ENCODE measurements at regions not wholly inside any gene's neighbourhood (a gene's known extent, or its start where the extent isn't known, plus 50 kb on each side); places are given as distances from the start of the nearest gene placed in this dataset.

- DNase-seq, result no peak
- no peaks in the 10 kb centered on the region for H3K4me1 Mint-ChIP-seq (ENCODE audit: low read depth)
- no peak overlapping the region for H3K4me3 Mint-ChIP-seq
- no peaks in the 10 kb centered on the region for H3K27me3 Mint-ChIP-seq (ENCODE audit: low read depth)
- intact Hi-C loops (cut with micrococcal nuclease), result no loop called here
- no peaks in the 10 kb centered on the region for H3K36me3 Mint-ChIP-seq (ENCODE audit: low read depth)
- no peak overlapping the region for H3K27ac Mint-ChIP-seq
- H3K9me3 Mint-ChIP-seq, result peaks cover 4% of the 10 kb centered on the region
- CTCF ChIA-PET, result no interaction called here
These were observed 318.8 kb downstream of the SPRY2 start for GRCh38 chr13:80022146-80022545.

- no peak overlapping the region for H3K27ac Mint-ChIP-seq
- DNase-seq, result no peak
- CTCF ChIA-PET, result interaction anchor here (0.7 kb wide), 1 partner anchor 227 kb away, joined by 5 read pairs; no protein-coding TSS in a partner anchor
- no peak overlapping the region for H3K4me3 Mint-ChIP-seq
- no peaks in the 10 kb centered on the region for H3K36me3 Mint-ChIP-seq (ENCODE audit: low read depth)
- peaks cover 1% of the 10 kb centered on the region for H3K9me3 Mint-ChIP-seq
- no peaks in the 10 kb centered on the region for H3K4me1 Mint-ChIP-seq (ENCODE audit: low read depth)
- no peaks in the 10 kb centered on the region for H3K27me3 Mint-ChIP-seq (ENCODE audit: low read depth)
- intact Hi-C loops (cut with micrococcal nuclease), result no loop called here
These were observed 328.7 kb downstream of the SPRY2 start for GRCh38 chr13:80012251-80012650.

- Mint-ChIP-seq H3K27me3 (ENCODE audit: low read depth) (no peaks in the 10 kb centered on the region), H3K9me3 (no peaks in the 10 kb centered on the region), H3K4me3 (no peak overlapping the region), H3K27ac (no peak overlapping the region), H3K4me1 (ENCODE audit: low read depth) (no peaks in the 10 kb centered on the region), H3K36me3 (ENCODE audit: low read depth) (no peaks in the 10 kb centered on the region)
- CTCF ChIA-PET, result interaction anchor here (0.7 kb wide), 1 partner anchor 228 kb away, joined by 5 read pairs; no protein-coding TSS in a partner anchor
- intact Hi-C loops (cut with micrococcal nuclease), result no loop called here
- no peak for DNase-seq
These were observed 329.3 kb downstream of the SPRY2 start for GRCh38 chr13:80011448-80012212.

GRCh38 chr13:80010846-80011245 is 330.1 kb downstream of the SPRY2 start:
- CTCF ChIA-PET, result no interaction called here
- intact Hi-C loops (cut with micrococcal nuclease), result no loop called here
- Mint-ChIP-seq H3K4me3 (no peak overlapping the region), H3K9me3 (no peaks in the 10 kb centered on the region), H3K4me1 (ENCODE audit: low read depth) (no peaks in the 10 kb centered on the region), H3K36me3 (ENCODE audit: low read depth) (no peaks in the 10 kb centered on the region), H3K27ac (no peak overlapping the region), H3K27me3 (ENCODE audit: low read depth) (no peaks in the 10 kb centered on the region)
- no peak for DNase-seq

- no peak overlapping the region for H3K4me3 Mint-ChIP-seq
- no peaks in the 10 kb centered on the region for H3K9me3 Mint-ChIP-seq
These were observed 330.6 kb downstream of the SPRY2 start for GRCh38 chr13:80010286-80010831.

GRCh38 chr13:80009760-80010159 is 331.2 kb downstream of the SPRY2 start:
- no peaks in the 10 kb centered on the region for H3K4me1 Mint-ChIP-seq (ENCODE audit: low read depth)
- DNase-seq, result no peak
- no peaks in the 10 kb centered on the region for H3K36me3 Mint-ChIP-seq (ENCODE audit: low read depth)
- H3K9me3 Mint-ChIP-seq, result no peaks in the 10 kb centered on the region
- no peak overlapping the region for H3K27ac Mint-ChIP-seq
- CTCF ChIA-PET, result no interaction called here
- H3K4me3 Mint-ChIP-seq, result no peak overlapping the region
- no peaks in the 10 kb centered on the region for H3K27me3 Mint-ChIP-seq (ENCODE audit: low read depth)
- intact Hi-C loops (cut with micrococcal nuclease), result no loop called here

More at GRCh38 chr13:80010286-80010831, 330.6 kb downstream of the SPRY2 start:
- DNase-seq, result no peak
- Mint-ChIP-seq H3K27ac (no peak overlapping the region), H3K27me3 (ENCODE audit: low read depth) (no peaks in the 10 kb centered on the region), H3K36me3 (ENCODE audit: low read depth) (no peaks in the 10 kb centered on the region), H3K4me1 (ENCODE audit: low read depth) (no peaks in the 10 kb centered on the region)
- intact Hi-C loops (cut with micrococcal nuclease), result no loop called here
- CTCF ChIA-PET, result no interaction called here

- Mint-ChIP-seq H3K36me3 (ENCODE audit: low read depth) (no peaks in the 10 kb centered on the region), H3K4me3 (no peak overlapping the region), H3K27ac (no peak overlapping the region), H3K4me1 (ENCODE audit: low read depth) (no peaks in the 10 kb centered on the region), H3K9me3 (no peaks in the 10 kb centered on the region), H3K27me3 (ENCODE audit: low read depth) (no peaks in the 10 kb centered on the region)
- DNase-seq, result no peak
- CTCF ChIA-PET, result no interaction called here
- intact Hi-C loops (cut with micrococcal nuclease), result no loop called here
These were observed 334.0 kb downstream of the SPRY2 start for GRCh38 chr13:80006940-80007339.

GRCh38 chr13:80001510-80001842 is 339.4 kb downstream of the SPRY2 start:
- Mint-ChIP-seq H3K4me3 (no peak overlapping the region), H3K4me1 (ENCODE audit: low read depth) (no peaks in the 10 kb centered on the region), H3K36me3 (ENCODE audit: low read depth) (no peaks in the 10 kb centered on the region), H3K9me3 (no peaks in the 10 kb centered on the region), H3K27ac (no peak overlapping the region), H3K27me3 (ENCODE audit: low read depth) (no peaks in the 10 kb centered on the region)
- DNase-seq, result no peak
- CTCF ChIA-PET, result no interaction called here
- intact Hi-C loops (cut with micrococcal nuclease), result no loop called here

- no peak for DNase-seq
- H3K4me3 Mint-ChIP-seq, result no peak overlapping the region
- intact Hi-C loops (cut with micrococcal nuclease), result no loop called here
- H3K36me3 Mint-ChIP-seq (ENCODE audit: low read depth), result no peaks in the 10 kb centered on the region
- H3K9me3 Mint-ChIP-seq, result peaks cover 1% of the 10 kb centered on the region
- CTCF ChIA-PET, result no interaction called here
- H3K4me1 Mint-ChIP-seq (ENCODE audit: low read depth), result no peaks in the 10 kb centered on the region
- no peak overlapping the region for H3K27ac Mint-ChIP-seq
- no peaks in the 10 kb centered on the region for H3K27me3 Mint-ChIP-seq (ENCODE audit: low read depth)
These were observed 340.0 kb downstream of the SPRY2 start for GRCh38 chr13:80000684-80001509.

- intact Hi-C loops (cut with micrococcal nuclease), result no loop called here
- DNase-seq, result no peak
- CTCF ChIA-PET, result no interaction called here
These were observed 341.3 kb downstream of the SPRY2 start for GRCh38 chr13:79999601-80000000.

GRCh38 chr13:79998381-79998880 is 342.5 kb downstream of the SPRY2 start:
- no peaks in the 10 kb centered on the region for H3K27me3 Mint-ChIP-seq (ENCODE audit: low read depth)
- no peak for DNase-seq
- no peaks in the 10 kb centered on the region for H3K36me3 Mint-ChIP-seq (ENCODE audit: low read depth)
- intact Hi-C loops (cut with micrococcal nuclease), result no loop called here
- no peak overlapping the region for H3K4me3 Mint-ChIP-seq
- CTCF ChIA-PET, result interaction anchor here (1.1 kb wide), 1 partner anchor 26 kb away, joined by 3 read pairs; no protein-coding TSS in a partner anchor
- H3K4me1 Mint-ChIP-seq (ENCODE audit: low read depth), result no peaks in the 10 kb centered on the region
- H3K9me3 Mint-ChIP-seq, result peaks cover 2% of the 10 kb centered on the region
- no peak overlapping the region for H3K27ac Mint-ChIP-seq

More at GRCh38 chr13:79999601-80000000, 341.3 kb downstream of the SPRY2 start:
- Mint-ChIP-seq H3K36me3 (ENCODE audit: low read depth) (no peaks in the 10 kb centered on the region), H3K27me3 (ENCODE audit: low read depth) (no peaks in the 10 kb centered on the region), H3K4me1 (ENCODE audit: low read depth) (no peaks in the 10 kb centered on the region), H3K4me3 (no peak overlapping the region), H3K9me3 (peaks cover 2% of the 10 kb centered on the region), H3K27ac (no peak overlapping the region)

- intact Hi-C loops (cut with micrococcal nuclease), result no loop called here
- CTCF ChIA-PET, result no interaction called here
- H3K4me3 Mint-ChIP-seq, result no peak overlapping the region
These were observed 343.7 kb downstream of the SPRY2 start for GRCh38 chr13:79997244-79997643.

More at GRCh38 chr13:79997244-79997643, 343.7 kb downstream of the SPRY2 start:
- no peak for DNase-seq
- Mint-ChIP-seq H3K4me1 (ENCODE audit: low read depth) (no peaks in the 10 kb centered on the region), H3K27me3 (ENCODE audit: low read depth) (no peaks in the 10 kb centered on the region), H3K9me3 (peaks cover 2% of the 10 kb centered on the region), H3K36me3 (ENCODE audit: low read depth) (no peaks in the 10 kb centered on the region), H3K27ac (no peak overlapping the region)
